ENCODE measurements at regions not wholly inside any gene's neighbourhood (a gene's known extent, or its start where the extent isn't known, plus 50 kb on each side); places are given as distances from the start of the nearest gene placed in this dataset.
A peak's percentile ranks its signal among the peaks of the same experiment; 100 is the strongest.

GRCh38 chr10:4655406-4655805 lies 170.6 kb upstream of the AKR1E2 start:
- Histone ChIP-seq H3K36me3 (ENCODE audit: control insufficient read depth in 5 of 5, insufficient read depth in 5 of 5, low read length in 5 of 5) (no peaks in the 10 kb centered on the region), H3K9ac (ENCODE audit: low read length in 5 of 5) (no peak overlapping the region), H3K27ac (ENCODE audit: low read depth, low read length) (no peak overlapping the region), H3K9me3 (ENCODE audit: control insufficient read depth in 5 of 5, low read length in 5 of 5) (no peaks in the 10 kb centered on the region), H3K4me3 (ENCODE audit: low read depth in 1 of 5, low read length in 5 of 5) (no peak overlapping the region), H3K4me1 (ENCODE audit: control insufficient read depth in 5 of 5, insufficient read depth in 5 of 5, low read length in 5 of 5) (peaks cover 0 to 26% (median 11%) of the 10 kb centered on the region in 5 donors), H3K27me3 (ENCODE audit: control insufficient read depth in 5 of 5, insufficient read depth in 4 of 5, low read length in 5 of 5) (no peaks in the 10 kb centered on the region)

DNA sequence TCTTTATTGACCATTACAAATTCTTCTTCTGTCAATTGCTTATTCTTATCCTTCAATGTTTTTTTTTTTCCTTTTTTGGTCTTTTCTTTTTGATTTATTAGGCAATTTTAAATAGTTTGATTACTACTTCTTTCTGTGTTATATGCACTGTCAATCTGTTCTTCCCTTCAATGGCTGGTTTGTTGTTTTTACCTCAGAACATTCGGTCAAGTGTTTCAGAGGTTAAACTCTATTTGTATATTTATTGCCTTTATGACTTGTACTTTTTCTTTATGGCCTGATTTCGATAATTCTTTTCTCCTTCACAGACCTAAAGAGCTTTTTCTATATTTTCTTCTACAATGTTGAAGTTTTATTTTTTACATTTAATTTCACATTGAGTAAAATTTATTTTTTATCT lies 171.5 kb upstream of the AKR1E2 start:
- peaks cover 0 to 26% (median 14%) of the 10 kb centered on the region in 5 donors for H3K4me1 ChIP-seq (ENCODE audit: control insufficient read depth in 5 of 5, insufficient read depth in 5 of 5, low read length in 5 of 5)
- no peak overlapping the region for H3K4me3 ChIP-seq (ENCODE audit: low read depth in 1 of 5, low read length in 5 of 5)
- no peak overlapping the region for H3K27ac ChIP-seq (ENCODE audit: low read depth, low read length)
- no peaks in the 10 kb centered on the region for H3K9me3 ChIP-seq (ENCODE audit: control insufficient read depth in 5 of 5, low read length in 5 of 5)
- H3K9ac ChIP-seq (ENCODE audit: low read length in 5 of 5): no peak overlapping the region
- H3K36me3 ChIP-seq (ENCODE audit: control insufficient read depth in 5 of 5, insufficient read depth in 5 of 5, low read length in 5 of 5): no peaks in the 10 kb centered on the region
- H3K27me3 ChIP-seq (ENCODE audit: control insufficient read depth in 5 of 5, insufficient read depth in 4 of 5, low read length in 5 of 5): no peaks in the 10 kb centered on the region

GRCh38 chr10:4653160-4653559 lies 172.8 kb upstream of the AKR1E2 start:
- no peak overlapping the region for H3K9ac ChIP-seq (ENCODE audit: low read length in 5 of 5)
- no peaks in the 10 kb centered on the region for H3K9me3 ChIP-seq (ENCODE audit: control insufficient read depth in 5 of 5, low read length in 5 of 5)
- no peak overlapping the region for H3K4me3 ChIP-seq (ENCODE audit: low read depth in 1 of 5, low read length in 5 of 5)
- H3K4me1 ChIP-seq (ENCODE audit: control insufficient read depth in 5 of 5, insufficient read depth in 5 of 5, low read length in 5 of 5): peaks cover 0 to 16% (median 11%) of the 10 kb centered on the region in 5 donors
- H3K36me3 ChIP-seq (ENCODE audit: control insufficient read depth in 5 of 5, insufficient read depth in 5 of 5, low read length in 5 of 5): no peaks in the 10 kb centered on the region
- no peaks in the 10 kb centered on the region for H3K27me3 ChIP-seq (ENCODE audit: control insufficient read depth in 5 of 5, insufficient read depth in 4 of 5, low read length in 5 of 5)
- no peak overlapping the region for H3K27ac ChIP-seq (ENCODE audit: low read depth, low read length)

DNA sequence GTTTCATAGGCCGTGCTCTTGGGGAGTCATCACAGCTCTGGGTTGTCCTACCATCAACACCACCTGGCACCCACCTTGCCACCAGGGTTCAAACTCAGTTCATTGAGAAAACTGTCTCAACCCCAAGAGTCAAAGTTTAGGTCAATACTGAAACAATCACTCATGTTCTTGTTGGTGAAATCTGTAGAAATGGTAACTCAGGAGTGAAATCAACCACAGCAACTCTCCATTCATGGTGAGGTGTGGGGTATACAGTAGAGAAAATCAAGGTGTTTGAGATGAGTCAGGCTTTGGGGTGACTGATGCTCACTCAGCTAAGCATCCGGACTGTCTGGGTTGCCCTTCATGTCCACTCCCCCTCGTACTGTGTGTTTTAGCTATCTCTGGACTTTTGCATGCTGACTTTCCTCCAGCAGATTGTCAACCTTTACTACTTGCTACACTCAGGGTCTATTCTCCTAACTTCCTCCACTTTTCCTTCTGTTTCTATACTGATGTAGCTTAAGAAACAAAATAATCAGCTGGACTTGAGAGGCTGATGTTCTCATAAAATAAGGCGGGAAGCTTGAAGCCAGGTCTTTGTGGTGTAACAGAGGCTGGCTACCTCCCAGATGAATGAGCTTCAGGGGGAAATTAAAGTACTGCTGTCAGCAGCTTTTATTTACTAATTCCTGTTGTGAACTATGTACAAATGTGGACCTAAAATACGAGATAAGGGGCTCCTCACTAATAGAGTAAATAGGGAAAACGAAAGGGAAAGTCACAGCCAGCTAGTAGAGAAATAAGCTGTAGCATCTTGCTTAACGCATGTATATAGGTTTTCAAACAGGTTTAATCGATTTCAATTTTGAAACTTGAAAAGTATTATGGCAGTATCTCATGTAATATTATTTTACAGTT lies 173.6 kb upstream of the AKR1E2 start:
- H3K4me3 ChIP-seq (ENCODE audit: low read depth in 1 of 5, low read length in 5 of 5): no peak overlapping the region
- H3K9me3 ChIP-seq (ENCODE audit: control insufficient read depth in 5 of 5, low read length in 5 of 5): no peaks in the 10 kb centered on the region
- H3K27ac ChIP-seq (ENCODE audit: low read depth, low read length): no peak overlapping the region
- H3K4me1 ChIP-seq (ENCODE audit: control insufficient read depth in 5 of 5, insufficient read depth in 5 of 5, low read length in 5 of 5): peaks cover 0 to 15% (median 11%) of the 10 kb centered on the region in 5 donors
- no peaks in the 10 kb centered on the region for H3K27me3 ChIP-seq (ENCODE audit: control insufficient read depth in 5 of 5, insufficient read depth in 4 of 5, low read length in 5 of 5)
- no peaks in the 10 kb centered on the region for H3K36me3 ChIP-seq (ENCODE audit: control insufficient read depth in 5 of 5, insufficient read depth in 5 of 5, low read length in 5 of 5)
- peak overlapping the region in 1 of 5 donors; percentile 17 for H3K9ac ChIP-seq (ENCODE audit: low read length in 5 of 5)

GRCh38 chr10:4651404-4652037 lies 174.5 kb upstream of the AKR1E2 start:
- peaks cover 0 to 16% (median 11%) of the 10 kb centered on the region in 5 donors for H3K4me1 ChIP-seq (ENCODE audit: control insufficient read depth in 5 of 5, insufficient read depth in 5 of 5, low read length in 5 of 5)
- no peak overlapping the region for H3K9ac ChIP-seq (ENCODE audit: low read length in 5 of 5)
- H3K4me3 ChIP-seq (ENCODE audit: low read depth in 1 of 5, low read length in 5 of 5): no peak overlapping the region
- H3K27ac ChIP-seq (ENCODE audit: low read depth, low read length): no peak overlapping the region
- H3K36me3 ChIP-seq (ENCODE audit: control insufficient read depth in 5 of 5, insufficient read depth in 5 of 5, low read length in 5 of 5): no peaks in the 10 kb centered on the region
- no peaks in the 10 kb centered on the region for H3K27me3 ChIP-seq (ENCODE audit: control insufficient read depth in 5 of 5, insufficient read depth in 4 of 5, low read length in 5 of 5)
- H3K9me3 ChIP-seq (ENCODE audit: control insufficient read depth in 5 of 5, low read length in 5 of 5): no peaks in the 10 kb centered on the region

GRCh38 chr10:4650582-4650981 lies 175.4 kb upstream of the AKR1E2 start:
- Histone ChIP-seq H3K4me1 (ENCODE audit: control insufficient read depth in 5 of 5, insufficient read depth in 5 of 5, low read length in 5 of 5) (peaks cover 0 to 16% (median 9%) of the 10 kb centered on the region in 5 donors), H3K27me3 (ENCODE audit: control insufficient read depth in 5 of 5, insufficient read depth in 4 of 5, low read length in 5 of 5) (no peaks in the 10 kb centered on the region), H3K4me3 (ENCODE audit: low read depth in 1 of 5, low read length in 5 of 5) (no peak overlapping the region), H3K9ac (ENCODE audit: low read length in 5 of 5) (no peak overlapping the region), H3K9me3 (ENCODE audit: control insufficient read depth in 5 of 5, low read length in 5 of 5) (no peaks in the 10 kb centered on the region), H3K27ac (ENCODE audit: low read depth, low read length) (peak overlapping the region; percentile 12), H3K36me3 (ENCODE audit: control insufficient read depth in 5 of 5, insufficient read depth in 5 of 5, low read length in 5 of 5) (no peaks in the 10 kb centered on the region)

DNA sequence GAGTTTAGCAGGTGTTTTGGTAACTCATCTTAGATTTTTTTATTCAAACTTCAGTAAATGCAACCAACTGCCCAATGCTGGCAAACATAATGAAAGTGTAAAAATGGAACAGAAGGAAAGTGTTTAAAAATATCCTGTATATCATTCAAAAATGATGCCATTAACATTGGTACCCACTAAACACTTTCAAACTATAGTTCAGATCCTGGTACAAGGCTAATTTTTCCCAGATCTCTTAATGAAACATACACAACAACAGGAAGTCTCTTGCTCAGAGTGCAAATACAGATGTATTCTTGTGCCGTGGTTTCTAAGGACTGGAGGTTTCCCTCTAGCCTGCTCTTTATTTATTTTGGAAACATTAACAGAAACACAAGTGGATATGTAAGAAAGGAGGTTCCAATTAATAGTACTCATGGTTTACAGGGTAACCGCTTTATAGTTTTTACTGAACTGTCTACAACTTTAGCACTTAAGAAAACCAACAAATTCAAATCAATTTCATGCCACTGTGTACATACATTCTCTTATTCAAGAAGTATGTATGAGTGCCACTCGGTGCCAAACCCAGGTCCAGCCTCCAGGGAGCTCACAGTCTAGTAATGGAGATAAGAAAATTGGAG lies 176.0 kb upstream of the AKR1E2 start:
- Histone ChIP-seq H3K36me3 (ENCODE audit: control insufficient read depth in 5 of 5, insufficient read depth in 5 of 5, low read length in 5 of 5) (no peaks in the 10 kb centered on the region), H3K4me1 (ENCODE audit: control insufficient read depth in 5 of 5, insufficient read depth in 5 of 5, low read length in 5 of 5) (peaks cover 0 to 16% (median 3%) of the 10 kb centered on the region in 5 donors), H3K27me3 (ENCODE audit: control insufficient read depth in 5 of 5, insufficient read depth in 4 of 5, low read length in 5 of 5) (no peaks in the 10 kb centered on the region), H3K9me3 (ENCODE audit: control insufficient read depth in 5 of 5, low read length in 5 of 5) (no peaks in the 10 kb centered on the region), H3K9ac (ENCODE audit: low read length in 5 of 5) (no peak overlapping the region), H3K27ac (ENCODE audit: low read depth, low read length) (peak overlapping the region; percentile 12), H3K4me3 (ENCODE audit: low read depth in 1 of 5, low read length in 5 of 5) (no peak overlapping the region)

GRCh38 chr10:4649471-4649870 lies 176.5 kb upstream of the AKR1E2 start:
- H3K27ac ChIP-seq (ENCODE audit: low read depth, low read length): no peak overlapping the region
- no peak overlapping the region for H3K9ac ChIP-seq (ENCODE audit: low read length in 5 of 5)
- H3K4me3 ChIP-seq (ENCODE audit: low read depth in 1 of 5, low read length in 5 of 5): no peak overlapping the region
- no peaks in the 10 kb centered on the region for H3K9me3 ChIP-seq (ENCODE audit: control insufficient read depth in 5 of 5, low read length in 5 of 5)
- H3K4me1 ChIP-seq (ENCODE audit: control insufficient read depth in 5 of 5, insufficient read depth in 5 of 5, low read length in 5 of 5): peaks cover 0 to 16% (median 3%) of the 10 kb centered on the region in 5 donors
- H3K27me3 ChIP-seq (ENCODE audit: control insufficient read depth in 5 of 5, insufficient read depth in 4 of 5, low read length in 5 of 5): no peaks in the 10 kb centered on the region
- H3K36me3 ChIP-seq (ENCODE audit: control insufficient read depth in 5 of 5, insufficient read depth in 5 of 5, low read length in 5 of 5): no peaks in the 10 kb centered on the region

DNA sequence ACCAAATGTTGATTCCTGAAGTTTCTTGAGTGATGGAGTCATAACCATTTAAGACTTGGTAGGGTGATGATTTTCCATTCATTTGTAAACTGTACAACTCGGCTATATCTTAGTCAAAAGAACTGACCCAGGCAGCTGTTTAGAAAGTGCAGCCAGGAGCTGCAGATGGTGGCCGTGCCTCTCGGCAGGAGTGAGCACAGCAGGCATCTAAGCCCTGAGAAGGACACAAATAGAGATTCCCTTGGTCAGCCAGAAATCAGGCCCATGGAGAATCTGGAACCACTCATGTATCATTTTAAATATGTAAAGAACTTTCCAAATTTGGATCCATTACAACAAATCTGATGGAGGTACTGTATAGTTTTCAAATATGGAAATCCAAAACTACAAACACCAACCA lies 177.0 kb upstream of the AKR1E2 start:
- no peaks in the 10 kb centered on the region for H3K9me3 ChIP-seq (ENCODE audit: control insufficient read depth in 5 of 5, low read length in 5 of 5)
- H3K36me3 ChIP-seq (ENCODE audit: control insufficient read depth in 5 of 5, insufficient read depth in 5 of 5, low read length in 5 of 5): no peaks in the 10 kb centered on the region
- H3K4me1 ChIP-seq (ENCODE audit: control insufficient read depth in 5 of 5, insufficient read depth in 5 of 5, low read length in 5 of 5): peaks cover 0 to 16% (median 3%) of the 10 kb centered on the region in 5 donors
- H3K9ac ChIP-seq (ENCODE audit: low read length in 5 of 5): no peak overlapping the region
- H3K4me3 ChIP-seq (ENCODE audit: low read depth in 1 of 5, low read length in 5 of 5): no peak overlapping the region
- H3K27me3 ChIP-seq (ENCODE audit: control insufficient read depth in 5 of 5, insufficient read depth in 4 of 5, low read length in 5 of 5): no peaks in the 10 kb centered on the region
- H3K27ac ChIP-seq (ENCODE audit: low read depth, low read length): no peak overlapping the region
